ENCODE measurements at regions not wholly inside any gene's neighbourhood (a gene's known extent, or its start where the extent isn't known, plus 50 kb on each side); places are given as distances from the start of the nearest gene placed in this dataset.

DNA sequence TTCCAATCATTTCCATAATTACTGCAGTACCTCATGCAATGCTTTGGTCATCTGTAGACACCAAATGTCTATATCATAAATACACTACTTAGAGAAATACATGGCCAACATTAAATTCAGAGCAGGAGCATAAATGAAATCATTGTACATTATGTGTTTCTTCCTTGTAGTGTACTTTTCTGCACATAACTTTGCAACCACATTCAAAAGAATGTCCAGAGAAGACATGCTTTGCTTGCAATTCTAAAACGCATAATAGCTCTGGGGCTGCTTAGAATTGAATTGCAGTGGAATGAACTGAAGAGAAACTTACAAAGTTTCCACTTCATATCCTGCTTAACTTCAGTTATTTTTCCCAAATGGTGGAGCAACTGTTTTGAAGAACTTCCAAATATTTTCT, 664.4 kb downstream of the DSC3 start:
- Histone ChIP-seq H3K27me3 (no peaks in the 10 kb centered on the region), H3K36me3 (replicated peaks in 1 of 2; ENCODE audit: insufficient read depth in 1 of 2, low read depth in 2 of 2) (no peaks in the 10 kb centered on the region), H3K27ac (no peak overlapping the region), H3K4me3 (no peak overlapping the region), H3K9me3 (no peaks in the 10 kb centered on the region), H3K4me1 (no peaks in the 10 kb centered on the region)
- intact Hi-C loops (cut with DNase I) = no loop called here
- ATAC-seq = no peak
- no peak for TF ChIP-seq POLR2A (IDR thresholded peaks at IDR 0.05)
- TF ChIP-seq, protein P1, sequence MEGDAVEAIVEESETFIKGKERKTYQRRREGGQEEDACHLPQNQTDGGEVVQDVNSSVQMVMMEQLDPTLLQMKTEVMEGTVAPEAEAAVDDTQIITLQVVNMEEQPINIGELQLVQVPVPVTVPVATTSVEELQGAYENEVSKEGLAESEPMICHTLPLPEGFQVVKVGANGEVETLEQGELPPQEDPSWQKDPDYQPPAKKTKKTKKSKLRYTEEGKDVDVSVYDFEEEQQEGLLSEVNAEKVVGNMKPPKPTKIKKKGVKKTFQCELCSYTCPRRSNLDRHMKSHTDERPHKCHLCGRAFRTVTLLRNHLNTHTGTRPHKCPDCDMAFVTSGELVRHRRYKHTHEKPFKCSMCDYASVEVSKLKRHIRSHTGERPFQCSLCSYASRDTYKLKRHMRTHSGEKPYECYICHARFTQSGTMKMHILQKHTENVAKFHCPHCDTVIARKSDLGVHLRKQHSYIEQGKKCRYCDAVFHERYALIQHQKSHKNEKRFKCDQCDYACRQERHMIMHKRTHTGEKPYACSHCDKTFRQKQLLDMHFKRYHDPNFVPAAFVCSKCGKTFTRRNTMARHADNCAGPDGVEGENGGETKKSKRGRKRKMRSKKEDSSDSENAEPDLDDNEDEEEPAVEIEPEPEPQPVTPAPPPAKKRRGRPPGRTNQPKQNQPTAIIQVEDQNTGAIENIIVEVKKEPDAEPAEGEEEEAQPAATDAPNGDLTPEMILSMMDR (IDR thresholded peaks at IDR 0.05) = no peak
- 44 to 53% methylated on average over 1 of the region's 1 CpG for WGBS, 2 donors
- no peak for DNase-seq

DNA sequence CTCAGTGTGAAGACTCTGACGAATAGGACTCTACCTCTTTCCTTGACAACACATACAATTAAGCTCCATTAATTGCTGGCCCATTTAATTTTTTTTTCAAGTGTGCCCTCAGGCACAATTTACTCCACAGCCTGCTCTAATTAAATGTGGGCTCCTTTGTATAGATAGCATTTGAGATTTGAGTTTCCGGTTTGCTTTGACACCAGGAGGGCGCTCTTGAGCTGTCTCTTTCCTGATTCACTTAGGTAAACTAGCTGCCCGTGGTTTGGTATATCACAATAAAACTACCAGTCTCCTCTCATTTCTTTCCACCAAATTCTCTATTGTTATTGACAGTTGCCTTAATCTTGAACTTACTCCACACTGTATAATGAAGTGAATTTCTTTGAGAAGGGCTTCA, 666.0 kb downstream of the DSC3 start:
- intact Hi-C loops (cut with DNase I) = no loop called here
- H3K27me3 ChIP-seq = no peaks in the 10 kb centered on the region
- no peak overlapping the region for H3K4me3 ChIP-seq
- no peaks in the 10 kb centered on the region for H3K9me3 ChIP-seq
- no peak for DNase-seq
- 43 to 50% methylated on average over 4 of the region's 4 CpGs for WGBS, 2 donors
- H3K4me1 ChIP-seq = no peaks in the 10 kb centered on the region
- ATAC-seq = no peak
- H3K27ac ChIP-seq = no peak overlapping the region
- no peaks in the 10 kb centered on the region for H3K36me3 ChIP-seq (replicated peaks in 1 of 2; ENCODE audit: insufficient read depth in 1 of 2, low read depth in 2 of 2)
- TF ChIP-seq, protein P1 (IDR thresholded peaks at IDR 0.05) = no peak
- no peak for TF ChIP-seq POLR2A (IDR thresholded peaks at IDR 0.05)

DNA sequence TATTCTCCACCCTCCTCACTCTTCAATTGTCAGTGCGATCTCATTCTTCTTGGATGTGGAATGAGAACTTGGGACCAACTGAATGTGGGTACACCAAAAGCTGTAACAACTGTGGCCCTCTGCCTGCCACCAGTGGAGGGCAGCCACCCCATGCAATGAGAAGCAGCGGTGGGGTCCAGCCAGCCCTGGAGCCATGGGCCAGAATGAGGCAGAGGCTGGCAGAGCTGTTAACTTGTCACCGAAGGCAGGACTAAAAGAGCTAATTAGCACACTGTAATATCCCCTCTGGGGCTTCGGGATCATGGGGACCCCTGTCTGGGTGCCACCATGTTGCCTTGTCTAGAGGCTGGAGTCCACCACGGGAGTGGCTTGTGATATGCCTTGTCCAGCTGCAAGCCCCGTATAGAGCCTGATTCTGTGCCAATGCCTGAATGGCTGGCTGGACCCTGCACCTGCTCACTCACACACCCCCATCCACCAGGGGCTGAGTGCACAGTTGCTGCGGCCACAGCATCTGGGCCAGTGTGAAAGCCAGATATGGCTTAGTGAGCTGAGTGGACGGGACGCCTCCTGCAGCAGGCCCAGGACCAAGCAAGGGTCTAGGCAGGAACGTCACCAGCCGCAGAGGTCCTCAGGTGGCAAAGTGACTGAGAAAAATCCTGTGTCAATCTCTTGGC, 680.5 kb downstream of the DSC3 start:
- no peak for ATAC-seq
- H3K4me1 ChIP-seq = no peaks in the 10 kb centered on the region
- intact Hi-C loops (cut with DNase I) = no loop called here
- no peak for DNase-seq
- WGBS, 2 donors = 78 to 89% methylated on average over 4 to 11 of the region's 11 CpGs
- H3K36me3 ChIP-seq (replicated peaks in 1 of 2; ENCODE audit: insufficient read depth in 1 of 2, low read depth in 2 of 2) = no peaks in the 10 kb centered on the region
- no peak for TF ChIP-seq POLR2A (IDR thresholded peaks at IDR 0.05)
- no peaks in the 10 kb centered on the region for H3K9me3 ChIP-seq
- H3K4me3 ChIP-seq = no peak overlapping the region
- H3K27ac ChIP-seq = no peak overlapping the region
- H3K27me3 ChIP-seq = no peaks in the 10 kb centered on the region

DNA sequence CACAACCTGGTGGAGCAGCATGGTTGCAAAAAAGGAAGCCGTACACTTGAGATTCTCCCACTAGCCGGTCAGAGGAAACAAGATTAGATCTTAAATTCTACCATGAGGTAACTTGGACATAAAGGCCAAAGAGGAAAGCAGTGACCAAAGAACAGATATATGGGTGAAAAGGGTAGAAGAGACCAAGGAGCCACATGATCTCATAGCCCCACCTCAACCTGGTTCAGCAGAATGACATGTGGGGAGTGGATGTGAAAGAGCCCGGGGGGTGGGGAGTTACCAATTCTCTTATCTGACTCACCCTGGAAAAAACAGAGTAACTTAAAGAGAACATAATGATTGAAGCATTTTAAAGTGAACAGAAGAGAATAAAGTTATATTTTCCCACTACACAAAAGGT, 683.0 kb downstream of the DSC3 start:
- TF ChIP-seq, protein P1 (IDR thresholded peaks at IDR 0.05) = no peak
- TF ChIP-seq POLR2A (IDR thresholded peaks at IDR 0.05) = no peak
- ATAC-seq = no peak
- intact Hi-C loops (cut with DNase I) = no loop called here

DNA sequence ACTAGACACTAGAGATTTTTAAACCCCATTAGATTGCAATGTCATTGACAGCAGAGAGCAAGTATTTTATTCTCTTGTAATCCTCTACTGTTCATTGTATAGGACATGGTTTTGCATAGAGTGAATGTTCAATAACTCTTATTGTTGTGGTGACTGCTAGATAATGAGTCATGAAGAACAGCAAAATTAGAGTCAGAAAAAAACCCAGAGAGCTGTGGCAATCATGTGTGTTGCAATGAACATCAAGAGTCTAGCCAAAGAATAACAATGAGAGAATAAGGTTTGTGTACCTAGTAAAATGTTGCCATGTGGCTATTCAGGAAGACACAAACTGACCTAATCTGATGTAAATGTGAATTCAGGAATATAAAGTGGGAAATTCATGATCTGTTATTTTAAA, 684.0 kb downstream of the DSC3 start:
- Histone ChIP-seq H3K36me3 (replicated peaks in 1 of 2; ENCODE audit: insufficient read depth in 1 of 2, low read depth in 2 of 2) (no peaks in the 10 kb centered on the region), H3K4me1 (no peaks in the 10 kb centered on the region), H3K4me3 (no peak overlapping the region), H3K27me3 (no peaks in the 10 kb centered on the region), H3K9me3 (no peaks in the 10 kb centered on the region), H3K27ac (no peak overlapping the region)
- ATAC-seq (no peak), DNase-seq (no peak)
- TF ChIP-seq, protein P1 (IDR thresholded peaks at IDR 0.05) = no peak
- no peak for TF ChIP-seq POLR2A (IDR thresholded peaks at IDR 0.05)
- intact Hi-C loops (cut with DNase I) = no loop called here

More for the DNA sequence above, 683.0 kb downstream of the DSC3 start:
- Histone ChIP-seq H3K4me3 (no peak overlapping the region), H3K4me1 (no peaks in the 10 kb centered on the region), H3K36me3 (replicated peaks in 1 of 2; ENCODE audit: insufficient read depth in 1 of 2, low read depth in 2 of 2) (no peaks in the 10 kb centered on the region), H3K27me3 (no peaks in the 10 kb centered on the region), H3K9me3 (no peaks in the 10 kb centered on the region), H3K27ac (no peak overlapping the region)
- DNase-seq = no peak
- WGBS, 2 donors = 62 to 73% methylated on average over 3 of the region's 3 CpGs

Measured in body of pancreas (tissue), 4 donors.